Upper lobe of left lung (tissue), 6 donors: ENCODE measurements at regions not wholly inside any gene's neighbourhood (a gene's known extent, or its start where the extent isn't known, plus 50 kb on each side); places are given as distances from the start of the nearest gene placed in this dataset.

Source experiments
- ATAC-seq, 2 donors: fragments of 200-7000 bp; cut with Tn5 transposase; one replicate each; pipeline ENCODE4 v1.9.1; 2022; ENCODE audit warnings: mild to moderate bottlenecking in 2 of 2, moderate library complexity in 2 of 2; ENCODE audit not compliant: low FRiP score in 2 of 2
- DNase-seq, 2 donors: peaks; one replicate each; pipeline ENCODE4 v3.0.0-alpha.2; 2019 to 2020
- H3K27ac ChIP-seq, 4 donors: fragments of 200-600 bp; sonication (generic); one replicate each; pipeline ENCODE4 v1.5.1; 2016 to 2019
- H3K27me3 ChIP-seq, 4 donors: fragments of 200-600 bp; sonication (generic); one replicate each; pipeline ENCODE4 v1.5.1; 2017 to 2019
- H3K36me3 ChIP-seq, 4 donors: fragments of 200-600 bp; sonication (generic); one replicate each; pipeline ENCODE4 v1.5.1; 2016 to 2019
- H3K4me1 ChIP-seq, 4 donors: fragments of 200-600 bp; sonication (generic); one replicate each; pipeline ENCODE4 v1.5.1; 2018 to 2019
- H3K4me3 ChIP-seq, 4 donors: fragments of 200-600 bp; sonication (generic); one replicate each; pipeline ENCODE4 v1.5.1; 2017 to 2019; ENCODE audit warnings: mild to moderate bottlenecking in 2 of 4, moderate library complexity in 1 of 4
- H3K9me3 ChIP-seq, 4 donors: fragments of 200-600 bp; sonication (generic); one replicate each; pipeline ENCODE4 v1.5.1; 2018 to 2019
- CTCF ChIP-seq, 6 experiments: fragments of 450-650 bp in 4 of 6; fragments of 200-600 bp in 2 of 6; sonication (generic) in 2 of 6; IDR thresholded peaks; one replicate each; pipeline ENCODE4 v1.5.1; 2016 to 2019; ENCODE audit warnings: antibody characterized with exemption in 6 of 6
- EP300 ChIP-seq, 4 donors: sonication (generic); formaldehyde crosslinking; IDR thresholded peaks; one replicate each; pipeline ENCODE4 v1.5.1; 2017; ENCODE audit warnings: antibody characterized with exemption in 4 of 4, control low read depth in 2 of 4
- POLR2A ChIP-seq, 4 donors: fragments of 450-650 bp; IDR thresholded peaks; one replicate each; pipeline ENCODE4 v1.5.1; 2016 to 2017; ENCODE audit warnings: antibody characterized with exemption in 4 of 4, mild to moderate bottlenecking in 2 of 4
- POLR2AphosphoS5 ChIP-seq, 2 donors: sonication (generic); formaldehyde crosslinking; IDR thresholded peaks; one replicate each; pipeline ENCODE4 v1.5.1; 2017; ENCODE audit warnings: antibody characterized with exemption in 2 of 2
- WGBS, 2 donors: methylation state at CpG; one replicate each; pipeline ENCODE4 v1.1.5; 2017 to 2018; 5-methylcytosine and 5-hydroxymethylcytosine counted together
- donor health status: DM: no; HTN: no; CAD: no; lungs with moderate emphysema.
- donor health status: DM: no; HTN: yes; CAD: no; lungs with severe emphysema.

- Histone ChIP-seq H3K27ac (no peak overlapping the region), H3K36me3 (no peaks in the 10 kb centered on the region), H3K4me3 (no peak overlapping the region), H3K27me3 (no peaks in the 10 kb centered on the region), H3K4me1 (no peaks in the 10 kb centered on the region), H3K9me3 (no peaks in the 10 kb centered on the region)
- no peak for TF ChIP-seq EP300 (IDR thresholded peaks at IDR 0.05)
- TF ChIP-seq CTCF (IDR thresholded peaks at IDR 0.05): no peak
- TF ChIP-seq POLR2AphosphoS5 (IDR thresholded peaks at IDR 0.05): no peak
- no peak for TF ChIP-seq POLR2A (IDR thresholded peaks at IDR 0.05)
- WGBS, 2 donors: 87 to 100% methylated on average over 2 to 6 of the region's 7 CpGs
- peak in 1 of 2 donors; percentile 50 for DNase-seq
- ATAC-seq: no peak
Observed at GRCh38 chr14:104359969-104360442, 219.6 kb upstream of the C14orf180 start.

GRCh38 chr14:104360501-104360900 is 219.1 kb upstream of the C14orf180 start:
- no peak overlapping the region for H3K4me3 ChIP-seq
- H3K36me3 ChIP-seq: no peaks in the 10 kb centered on the region
- no peak for ATAC-seq
- no peaks in the 10 kb centered on the region for H3K27me3 ChIP-seq
- H3K9me3 ChIP-seq: no peaks in the 10 kb centered on the region
- TF ChIP-seq POLR2AphosphoS5 (IDR thresholded peaks at IDR 0.05) (no peak), CTCF (IDR thresholded peaks at IDR 0.05) (no peak), POLR2A (IDR thresholded peaks at IDR 0.05) (no peak), EP300 (IDR thresholded peaks at IDR 0.05) (no peak)
- 82 to 86% methylated on average over 6 to 8 of the region's 8 CpGs for WGBS, 2 donors
- no peaks in the 10 kb centered on the region for H3K4me1 ChIP-seq
- no peak overlapping the region for H3K27ac ChIP-seq
- DNase-seq: peak in 1 of 2 donors; percentile 39

GRCh38 chr14:104361101-104361591 is 218.4 kb upstream of the C14orf180 start:
- no peaks in the 10 kb centered on the region for H3K4me1 ChIP-seq
- ATAC-seq (no peak), DNase-seq (peak in 1 of 2 donors; percentile 59)
- H3K36me3 ChIP-seq: no peaks in the 10 kb centered on the region
- no peaks in the 10 kb centered on the region for H3K27me3 ChIP-seq
- TF ChIP-seq POLR2A (IDR thresholded peaks at IDR 0.05): no peak
- TF ChIP-seq POLR2AphosphoS5 (IDR thresholded peaks at IDR 0.05): no peak
- no peak for TF ChIP-seq EP300 (IDR thresholded peaks at IDR 0.05)
- no peak for TF ChIP-seq CTCF (IDR thresholded peaks at IDR 0.05)
- H3K9me3 ChIP-seq: no peaks in the 10 kb centered on the region
- WGBS, 2 donors: 79 to 81% methylated on average over 14 of the region's 14 CpGs
- H3K4me3 ChIP-seq: no peak overlapping the region
- no peak overlapping the region for H3K27ac ChIP-seq

GRCh38 chr14:104361921-104362681 is 217.5 kb upstream of the C14orf180 start:
- no peak for ATAC-seq
- H3K9me3 ChIP-seq: no peaks in the 10 kb centered on the region
- H3K36me3 ChIP-seq: no peaks in the 10 kb centered on the region
- TF ChIP-seq CTCF (IDR thresholded peaks at IDR 0.05): no peak
- TF ChIP-seq EP300 (IDR thresholded peaks at IDR 0.05): no peak
- no peak for TF ChIP-seq POLR2A (IDR thresholded peaks at IDR 0.05)
- TF ChIP-seq POLR2AphosphoS5 (IDR thresholded peaks at IDR 0.05): no peak
- H3K4me1 ChIP-seq: no peaks in the 10 kb centered on the region
- peak in 1 of 2 donors; percentile 68 for DNase-seq
- 63 to 81% methylated on average over 7 to 18 of the region's 20 CpGs for WGBS, 2 donors
- H3K4me3 ChIP-seq: no peak overlapping the region
- H3K27me3 ChIP-seq: no peaks in the 10 kb centered on the region
- H3K27ac ChIP-seq: no peak overlapping the region
